Astrocyte (in vitro differentiated cells and primary cell): ENCODE measurements at regions not wholly inside any gene's neighbourhood (a gene's known extent, or its start where the extent isn't known, plus 50 kb on each side); places are given as distances from the start of the nearest gene placed in this dataset.

Experiments used
- CTCF ChIP-seq: IDR thresholded peaks from 2 replicates; pipeline ENCODE4 v1.5.1; 2011; ENCODE audit warnings: low read depth, mild to moderate bottlenecking, inconsistent platforms, low read length, moderate library complexity; ENCODE audit not compliant: insufficient read depth
- EZH2 ChIP-seq: IDR thresholded peaks from 2 replicates; pipeline ENCODE4 v1.6.1; 2012; ENCODE audit warnings: mild to moderate bottlenecking, low read length, inconsistent platforms; ENCODE audit not compliant: insufficient read depth

GRCh38 chr6:49339096-49339495 is 124.0 kb downstream of the MMUT start:
- TF ChIP-seq CTCF (no peak), EZH2 (no peak)
